ENCODE measurements at regions not wholly inside any gene's neighbourhood (a gene's known extent, or its start where the extent isn't known, plus 50 kb on each side); places are given as distances from the start of the nearest gene placed in this dataset.

- intact Hi-C loops (cut with DNase I; ENCODE audit: low total_unique reads) = no loop called here
- no peak for TF ChIP-seq CTCF (IDR thresholded peaks at IDR 0.05)
- no peak for TF ChIP-seq POLR2A (IDR thresholded peaks at IDR 0.05)
- DNase-seq = no peak
- Histone ChIP-seq H3K9me3 (no peaks in the 10 kb centered on the region), H3K4me1 (no peaks in the 10 kb centered on the region), H3K27ac (no peak overlapping the region), H3K27me3 (no peaks in the 10 kb centered on the region), H3K4me3 (no peak overlapping the region), H3K36me3 (ENCODE audit: low read depth, missing control alignments) (no peaks in the 10 kb centered on the region)
- WGBS, 2 donors = 68 to 73% methylated on average over 4 of the region's 4 CpGs
Measured at GRCh38 chr18:25658476-25658875, 306.5 kb upstream of the ZNF521 start.

- Histone ChIP-seq H3K4me3 (no peak overlapping the region), H3K36me3 (ENCODE audit: low read depth, missing control alignments) (no peaks in the 10 kb centered on the region), H3K27ac (no peak overlapping the region), H3K4me1 (no peaks in the 10 kb centered on the region), H3K9me3 (no peaks in the 10 kb centered on the region), H3K27me3 (no peaks in the 10 kb centered on the region)
- TF ChIP-seq CTCF (IDR thresholded peaks at IDR 0.05) (no peak), POLR2A (IDR thresholded peaks at IDR 0.05) (no peak)
- DNase-seq = no peak
- intact Hi-C loops (cut with DNase I; ENCODE audit: low total_unique reads) = no loop called here
- WGBS, 2 donors = 100% methylated on average over 1 of the region's 1 CpG
Measured at GRCh38 chr18:25651553-25651952, 299.6 kb upstream of the ZNF521 start.

- Histone ChIP-seq H3K27ac (no peak overlapping the region), H3K27me3 (no peaks in the 10 kb centered on the region), H3K36me3 (ENCODE audit: low read depth, missing control alignments) (no peaks in the 10 kb centered on the region), H3K9me3 (no peaks in the 10 kb centered on the region), H3K4me3 (no peak overlapping the region), H3K4me1 (no peaks in the 10 kb centered on the region)
- 67 to 68% methylated on average over 4 of the region's 4 CpGs for WGBS, 2 donors
- intact Hi-C loops (cut with DNase I; ENCODE audit: low total_unique reads) = no loop called here
- TF ChIP-seq CTCF (IDR thresholded peaks at IDR 0.05) = no peak
- TF ChIP-seq POLR2A (IDR thresholded peaks at IDR 0.05) = no peak
- DNase-seq = no peak
Measured at GRCh38 chr18:25650201-25650941, 298.4 kb upstream of the ZNF521 start.

- intact Hi-C loops (cut with DNase I; ENCODE audit: low total_unique reads) = no loop called here
- DNase-seq = no peak
- no peak for TF ChIP-seq POLR2A (IDR thresholded peaks at IDR 0.05)
- no peak for TF ChIP-seq CTCF (IDR thresholded peaks at IDR 0.05)
- no peaks in the 10 kb centered on the region for H3K27me3 ChIP-seq
- H3K4me3 ChIP-seq = no peak overlapping the region
- H3K9me3 ChIP-seq = no peaks in the 10 kb centered on the region
- no peaks in the 10 kb centered on the region for H3K4me1 ChIP-seq
- no peaks in the 10 kb centered on the region for H3K36me3 ChIP-seq (ENCODE audit: low read depth, missing control alignments)
- H3K27ac ChIP-seq = no peak overlapping the region
Measured at GRCh38 chr18:25648716-25649260, 296.8 kb upstream of the ZNF521 start.

GRCh38 chr18:25647404-25647803, 295.4 kb upstream of the ZNF521 start:
- Histone ChIP-seq H3K36me3 (ENCODE audit: low read depth, missing control alignments) (no peaks in the 10 kb centered on the region), H3K4me1 (no peaks in the 10 kb centered on the region), H3K4me3 (no peak overlapping the region), H3K9me3 (no peaks in the 10 kb centered on the region), H3K27ac (no peak overlapping the region), H3K27me3 (no peaks in the 10 kb centered on the region)
- TF ChIP-seq CTCF (IDR thresholded peaks at IDR 0.05) = no peak
- TF ChIP-seq POLR2A (IDR thresholded peaks at IDR 0.05) = no peak
- 94 to 98% methylated on average over 3 of the region's 3 CpGs for WGBS, 2 donors
- intact Hi-C loops (cut with DNase I; ENCODE audit: low total_unique reads) = no loop called here
- no peak for DNase-seq
